ENCODE measurements at regions not wholly inside any gene's neighbourhood (a gene's known extent, or its start where the extent isn't known, plus 50 kb on each side); places are given as distances from the start of the nearest gene placed in this dataset.
"Not testable (repeated sequence)": the region's sequence is repeated elsewhere in the genome, so short reads cannot be mapped to it uniquely, and the experiment has no call there.

DNA sequence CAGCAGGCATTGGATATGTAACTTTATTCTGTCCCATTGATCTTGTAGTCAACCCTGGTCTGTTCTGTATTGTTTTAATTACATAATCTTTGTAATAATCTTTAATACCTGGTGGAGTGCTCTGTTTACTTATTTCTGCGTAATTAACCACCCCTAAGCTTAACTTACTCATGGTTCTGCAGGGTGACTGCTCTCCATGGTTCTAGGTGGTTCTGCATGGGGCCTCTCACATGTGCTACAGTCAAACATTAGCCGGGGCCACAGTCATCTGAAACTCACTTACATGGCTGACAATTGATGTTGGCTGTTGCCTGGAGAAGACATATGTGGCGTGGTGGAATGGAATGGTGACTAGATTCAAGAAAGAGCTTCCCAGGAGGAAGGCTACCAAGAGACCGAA lies 1709.8 kb downstream of the SPATA31A7 start:
- TF ChIP-seq, protein P1, sequence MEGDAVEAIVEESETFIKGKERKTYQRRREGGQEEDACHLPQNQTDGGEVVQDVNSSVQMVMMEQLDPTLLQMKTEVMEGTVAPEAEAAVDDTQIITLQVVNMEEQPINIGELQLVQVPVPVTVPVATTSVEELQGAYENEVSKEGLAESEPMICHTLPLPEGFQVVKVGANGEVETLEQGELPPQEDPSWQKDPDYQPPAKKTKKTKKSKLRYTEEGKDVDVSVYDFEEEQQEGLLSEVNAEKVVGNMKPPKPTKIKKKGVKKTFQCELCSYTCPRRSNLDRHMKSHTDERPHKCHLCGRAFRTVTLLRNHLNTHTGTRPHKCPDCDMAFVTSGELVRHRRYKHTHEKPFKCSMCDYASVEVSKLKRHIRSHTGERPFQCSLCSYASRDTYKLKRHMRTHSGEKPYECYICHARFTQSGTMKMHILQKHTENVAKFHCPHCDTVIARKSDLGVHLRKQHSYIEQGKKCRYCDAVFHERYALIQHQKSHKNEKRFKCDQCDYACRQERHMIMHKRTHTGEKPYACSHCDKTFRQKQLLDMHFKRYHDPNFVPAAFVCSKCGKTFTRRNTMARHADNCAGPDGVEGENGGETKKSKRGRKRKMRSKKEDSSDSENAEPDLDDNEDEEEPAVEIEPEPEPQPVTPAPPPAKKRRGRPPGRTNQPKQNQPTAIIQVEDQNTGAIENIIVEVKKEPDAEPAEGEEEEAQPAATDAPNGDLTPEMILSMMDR (IDR thresholded peaks at IDR 0.05; ENCODE audit: insufficient read depth, low read length): not testable (repeated sequence)
- TF ChIP-seq, protein P2, sequence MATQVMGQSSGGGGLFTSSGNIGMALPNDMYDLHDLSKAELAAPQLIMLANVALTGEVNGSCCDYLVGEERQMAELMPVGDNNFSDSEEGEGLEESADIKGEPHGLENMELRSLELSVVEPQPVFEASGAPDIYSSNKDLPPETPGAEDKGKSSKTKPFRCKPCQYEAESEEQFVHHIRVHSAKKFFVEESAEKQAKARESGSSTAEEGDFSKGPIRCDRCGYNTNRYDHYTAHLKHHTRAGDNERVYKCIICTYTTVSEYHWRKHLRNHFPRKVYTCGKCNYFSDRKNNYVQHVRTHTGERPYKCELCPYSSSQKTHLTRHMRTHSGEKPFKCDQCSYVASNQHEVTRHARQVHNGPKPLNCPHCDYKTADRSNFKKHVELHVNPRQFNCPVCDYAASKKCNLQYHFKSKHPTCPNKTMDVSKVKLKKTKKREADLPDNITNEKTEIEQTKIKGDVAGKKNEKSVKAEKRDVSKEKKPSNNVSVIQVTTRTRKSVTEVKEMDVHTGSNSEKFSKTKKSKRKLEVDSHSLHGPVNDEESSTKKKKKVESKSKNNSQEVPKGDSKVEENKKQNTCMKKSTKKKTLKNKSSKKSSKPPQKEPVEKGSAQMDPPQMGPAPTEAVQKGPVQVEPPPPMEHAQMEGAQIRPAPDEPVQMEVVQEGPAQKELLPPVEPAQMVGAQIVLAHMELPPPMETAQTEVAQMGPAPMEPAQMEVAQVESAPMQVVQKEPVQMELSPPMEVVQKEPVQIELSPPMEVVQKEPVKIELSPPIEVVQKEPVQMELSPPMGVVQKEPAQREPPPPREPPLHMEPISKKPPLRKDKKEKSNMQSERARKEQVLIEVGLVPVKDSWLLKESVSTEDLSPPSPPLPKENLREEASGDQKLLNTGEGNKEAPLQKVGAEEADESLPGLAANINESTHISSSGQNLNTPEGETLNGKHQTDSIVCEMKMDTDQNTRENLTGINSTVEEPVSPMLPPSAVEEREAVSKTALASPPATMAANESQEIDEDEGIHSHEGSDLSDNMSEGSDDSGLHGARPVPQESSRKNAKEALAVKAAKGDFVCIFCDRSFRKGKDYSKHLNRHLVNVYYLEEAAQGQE (IDR thresholded peaks at IDR 0.05; ENCODE audit: insufficient replicate concordance, low read depth): peak; percentile 57
- TF ChIP-seq POLR2AphosphoS5, GABPA (IDR thresholded peaks at IDR 0.05; ENCODE audit: low read depth): not testable (repeated sequence)

Measured in HL-60 (cell line).